Common myeloid progenitor, CD34-positive (primary cell): ENCODE measurements at regions not wholly inside any gene's neighbourhood (a gene's known extent, or its start where the extent isn't known, plus 50 kb on each side); places are given as distances from the start of the nearest gene placed in this dataset.
"Not testable (repeated sequence)": the region's sequence is repeated elsewhere in the genome, so short reads cannot be mapped to it uniquely, and the experiment has no call there.

Experiments
- CTCF ChIA-PET: fragments of 350-600 bp; sonication (Branson Sonifier 250); formaldehyde crosslinking; loops from one replicate; lab custom pipeline; 2021; ENCODE audit warnings: antibody characterized with exemption; lab: Charles Lee
- POLR2A ChIA-PET: fragments of 350-600 bp; sonication (Branson Sonifier 250); formaldehyde crosslinking; loops from one replicate; lab custom pipeline; 2021; ENCODE audit warnings: antibody characterized with exemption; lab: Charles Lee
- DNase-seq, 3 donors: peaks; one replicate each; pipeline versions ENCODE4 v3.0.0 to v3.0.0-alpha.2; 2013
- H3K27ac ChIP-seq, 2 experiments: 1 replicate in 1 of 2; 2 replicates in 1 of 2; pipeline ENCODE4 v1.7.0; 2013; ENCODE audit warnings: inconsistent platforms in 2 of 2, low read length in 2 of 2, mild to moderate bottlenecking in 2 of 2, low read depth in 1 of 2, moderate library complexity in 1 of 2; ENCODE audit not compliant: severe bottlenecking in 2 of 2, insufficient read depth in 1 of 2, poor library complexity in 1 of 2
- H3K27me3 ChIP-seq, 5 experiments: replicated peaks in 2 of 5; 1 replicate in 3 of 5; 2 replicates in 2 of 5; pipeline versions ENCODE4 v1.6.1 to v1.7.0; 2013; ENCODE audit warnings: low read length in 4 of 5, mild to moderate bottlenecking in 2 of 5, moderate library complexity in 2 of 5, inconsistent platforms in 1 of 5; ENCODE audit not compliant: insufficient read depth in 5 of 5, control insufficient read depth in 4 of 5
- H3K36me3 ChIP-seq, 4 experiments: 1 replicate in 2 of 4; 2 replicates in 2 of 4; pipeline versions ENCODE4 v1.6.1 to v1.7.0; 2013; ENCODE audit warnings: low read length in 3 of 4, control low read depth in 1 of 4, mild to moderate bottlenecking in 1 of 4; ENCODE audit not compliant: control insufficient read depth in 4 of 4, insufficient read depth in 4 of 4
- H3K4me1 ChIP-seq, 4 experiments: 1 replicate in 3 of 4; 2 replicates in 1 of 4; pipeline versions ENCODE4 v1.6.1 to v1.7.1; 2013; ENCODE audit warnings: low read length in 3 of 4, mild to moderate bottlenecking in 3 of 4, control low read depth in 1 of 4, inconsistent platforms in 1 of 4, moderate library complexity in 1 of 4; ENCODE audit not compliant: control insufficient read depth in 4 of 4, insufficient read depth in 4 of 4; ENCODE audit errors: control extremely low read depth in 1 of 4
- H3K4me3 ChIP-seq, 7 experiments: 1 replicate in 4 of 7; 2 replicates in 3 of 7; pipeline versions ENCODE4 v1.5.1 to v1.7.0; 2013; ENCODE audit warnings: mild to moderate bottlenecking in 7 of 7, low read length in 6 of 7, moderate library complexity in 6 of 7, inconsistent platforms in 2 of 7, low read depth in 2 of 7, control low read depth in 1 of 7; ENCODE audit not compliant: insufficient read depth in 4 of 7, control insufficient read depth in 1 of 7; ENCODE audit errors: extremely low read depth in 1 of 7
- H3K9me3 ChIP-seq, 5 experiments: 1 replicate in 4 of 5; 2 replicates in 1 of 5; pipeline versions ENCODE4 v1.6.1 to v1.7.1; 2013; ENCODE audit warnings: low read length in 4 of 5, mild to moderate bottlenecking in 2 of 5, inconsistent platforms in 1 of 5, low read depth in 1 of 5, moderate library complexity in 1 of 5; ENCODE audit not compliant: control insufficient read depth in 4 of 5, insufficient read depth in 2 of 5; ENCODE audit errors: control extremely low read depth in 1 of 5
- WGBS: methylation state at CpG from one replicate; pipeline ENCODE4 v1.1.5; 2013; ENCODE audit not compliant: insufficient coverage; 5-methylcytosine and 5-hydroxymethylcytosine counted together

GRCh38 chr6:58073263-58073662 is 755.8 kb downstream of the PRIM2 start:
- H3K36me3 ChIP-seq, result no peaks in the 10 kb centered on the region
- H3K4me1 ChIP-seq, result no peaks in the 10 kb centered on the region
- no peak for DNase-seq
- POLR2A ChIA-PET, result no interaction called here
- H3K4me3 ChIP-seq, result no peak overlapping the region
- CTCF ChIA-PET, result no interaction called here
- peaks cover 0 to 2% (median 0%) of the 10 kb centered on the region in 5 experiments for H3K9me3 ChIP-seq
- WGBS, result 97% methylated on average over 18 of the region's 23 CpGs
- H3K27me3 ChIP-seq, result no peaks in the 10 kb centered on the region
- no peak overlapping the region for H3K27ac ChIP-seq

GRCh38 chr6:58090067-58090466 is 772.6 kb downstream of the PRIM2 start:
- H3K27me3 ChIP-seq, H3K9me3 ChIP-seq, H3K36me3 ChIP-seq, H3K4me3 ChIP-seq, H3K27ac ChIP-seq, DNase-seq, H3K4me1 ChIP-seq, CTCF ChIA-PET, POLR2A ChIA-PET: not testable (repeated sequence)
- no CpG with 5 or more reads among the region's 2 CpGs for WGBS

GRCh38 chr6:58097251-58097650 is 779.8 kb downstream of the PRIM2 start:
- DNase-seq, H3K27ac ChIP-seq, H3K4me3 ChIP-seq, H3K4me1 ChIP-seq, H3K9me3 ChIP-seq, POLR2A ChIA-PET, H3K27me3 ChIP-seq, CTCF ChIA-PET, H3K36me3 ChIP-seq: not testable (repeated sequence)

GRCh38 chr6:58113960-58114359 is 796.5 kb downstream of the PRIM2 start:
- no peak overlapping the region for H3K27ac ChIP-seq
- no peaks in the 10 kb centered on the region for H3K9me3 ChIP-seq
- H3K36me3 ChIP-seq, result no peaks in the 10 kb centered on the region
- DNase-seq, result no peak
- no peaks in the 10 kb centered on the region for H3K27me3 ChIP-seq
- ChIA-PET CTCF (no interaction called here), POLR2A (no interaction called here)
- 31% methylated on average over 2 of the region's 3 CpGs for WGBS
- H3K4me3 ChIP-seq, result no peak overlapping the region
- no peaks in the 10 kb centered on the region for H3K4me1 ChIP-seq

GRCh38 chr6:58117162-58117561 is 799.7 kb downstream of the PRIM2 start:
- H3K27me3 ChIP-seq, H3K27ac ChIP-seq, DNase-seq, H3K4me1 ChIP-seq, H3K4me3 ChIP-seq, CTCF ChIA-PET, H3K9me3 ChIP-seq, H3K36me3 ChIP-seq, POLR2A ChIA-PET: not testable (repeated sequence)
- no CpG with 5 or more reads among the region's 1 CpG for WGBS

- WGBS, result no CpG with 5 or more reads among the region's 3 CpGs
- H3K4me3 ChIP-seq, H3K36me3 ChIP-seq, H3K9me3 ChIP-seq, POLR2A ChIA-PET, DNase-seq, H3K27ac ChIP-seq, H3K27me3 ChIP-seq, CTCF ChIA-PET, H3K4me1 ChIP-seq: not testable (repeated sequence)
Measured at GRCh38 chr6:58121616-58122015, 804.2 kb downstream of the PRIM2 start.

GRCh38 chr6:58123770-58124169 is 806.3 kb downstream of the PRIM2 start:
- no CpG with 5 or more reads among the region's 2 CpGs for WGBS
- H3K27me3 ChIP-seq, H3K4me1 ChIP-seq, CTCF ChIA-PET, H3K9me3 ChIP-seq, H3K36me3 ChIP-seq, POLR2A ChIA-PET, DNase-seq, H3K27ac ChIP-seq, H3K4me3 ChIP-seq: not testable (repeated sequence)
